ENCODE measurements at regions not wholly inside any gene's neighbourhood (a gene's known extent, or its start where the extent isn't known, plus 50 kb on each side); places are given as distances from the start of the nearest gene placed in this dataset.
"Not testable (repeated sequence)": the region's sequence is repeated elsewhere in the genome, so short reads cannot be mapped to it uniquely, and the experiment has no call there.

- intact Hi-C loops (cut with DNase I; ENCODE audit: low total_unique reads) = no loop called here
- H3K9me3 ChIP-seq = peaks cover 0 to 57% (median 31%) of the 10 kb centered on the region in 4 donors
- no peaks in the 10 kb centered on the region for H3K4me1 ChIP-seq
- 47 to 83% (median 70%) methylated on average over 1 to 4 of the region's 4 CpGs for WGBS, 5 donors
- no peak for DNase-seq
- H3K36me3 ChIP-seq = no peaks in the 10 kb centered on the region
- no peak overlapping the region for H3K27ac ChIP-seq
- TF ChIP-seq, protein P1, sequence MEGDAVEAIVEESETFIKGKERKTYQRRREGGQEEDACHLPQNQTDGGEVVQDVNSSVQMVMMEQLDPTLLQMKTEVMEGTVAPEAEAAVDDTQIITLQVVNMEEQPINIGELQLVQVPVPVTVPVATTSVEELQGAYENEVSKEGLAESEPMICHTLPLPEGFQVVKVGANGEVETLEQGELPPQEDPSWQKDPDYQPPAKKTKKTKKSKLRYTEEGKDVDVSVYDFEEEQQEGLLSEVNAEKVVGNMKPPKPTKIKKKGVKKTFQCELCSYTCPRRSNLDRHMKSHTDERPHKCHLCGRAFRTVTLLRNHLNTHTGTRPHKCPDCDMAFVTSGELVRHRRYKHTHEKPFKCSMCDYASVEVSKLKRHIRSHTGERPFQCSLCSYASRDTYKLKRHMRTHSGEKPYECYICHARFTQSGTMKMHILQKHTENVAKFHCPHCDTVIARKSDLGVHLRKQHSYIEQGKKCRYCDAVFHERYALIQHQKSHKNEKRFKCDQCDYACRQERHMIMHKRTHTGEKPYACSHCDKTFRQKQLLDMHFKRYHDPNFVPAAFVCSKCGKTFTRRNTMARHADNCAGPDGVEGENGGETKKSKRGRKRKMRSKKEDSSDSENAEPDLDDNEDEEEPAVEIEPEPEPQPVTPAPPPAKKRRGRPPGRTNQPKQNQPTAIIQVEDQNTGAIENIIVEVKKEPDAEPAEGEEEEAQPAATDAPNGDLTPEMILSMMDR (IDR thresholded peaks at IDR 0.05) = no peak
- TF ChIP-seq POLR2A (IDR thresholded peaks at IDR 0.05) (no peak), EP300 (IDR thresholded peaks at IDR 0.05) (no peak), POLR2AphosphoS5 (IDR thresholded peaks at IDR 0.05) (no peak)
- no peak overlapping the region for H3K4me3 ChIP-seq
- H3K27me3 ChIP-seq = no peaks in the 10 kb centered on the region
Measured at GRCh38 chr17:22270381-22270780, 578.1 kb downstream of the KCNJ18 start.

GRCh38 chr17:22270809-22271208 lies 578.5 kb downstream of the KCNJ18 start:
- H3K36me3 ChIP-seq; H3K4me3 ChIP-seq; H3K4me1 ChIP-seq; H3K27ac ChIP-seq; intact Hi-C loops (cut with DNase I; ENCODE audit: low total_unique reads); H3K27me3 ChIP-seq: not testable (repeated sequence)
- DNase-seq = peak in 1 of 2 donors; percentile 22
- WGBS, 5 donors = 67 to 79% (median 67%) methylated on average over 1 of the region's 1 CpG
- H3K9me3 ChIP-seq = peaks cover 0 to 53% (median 27%) of the 10 kb centered on the region in 4 donors

DNA sequence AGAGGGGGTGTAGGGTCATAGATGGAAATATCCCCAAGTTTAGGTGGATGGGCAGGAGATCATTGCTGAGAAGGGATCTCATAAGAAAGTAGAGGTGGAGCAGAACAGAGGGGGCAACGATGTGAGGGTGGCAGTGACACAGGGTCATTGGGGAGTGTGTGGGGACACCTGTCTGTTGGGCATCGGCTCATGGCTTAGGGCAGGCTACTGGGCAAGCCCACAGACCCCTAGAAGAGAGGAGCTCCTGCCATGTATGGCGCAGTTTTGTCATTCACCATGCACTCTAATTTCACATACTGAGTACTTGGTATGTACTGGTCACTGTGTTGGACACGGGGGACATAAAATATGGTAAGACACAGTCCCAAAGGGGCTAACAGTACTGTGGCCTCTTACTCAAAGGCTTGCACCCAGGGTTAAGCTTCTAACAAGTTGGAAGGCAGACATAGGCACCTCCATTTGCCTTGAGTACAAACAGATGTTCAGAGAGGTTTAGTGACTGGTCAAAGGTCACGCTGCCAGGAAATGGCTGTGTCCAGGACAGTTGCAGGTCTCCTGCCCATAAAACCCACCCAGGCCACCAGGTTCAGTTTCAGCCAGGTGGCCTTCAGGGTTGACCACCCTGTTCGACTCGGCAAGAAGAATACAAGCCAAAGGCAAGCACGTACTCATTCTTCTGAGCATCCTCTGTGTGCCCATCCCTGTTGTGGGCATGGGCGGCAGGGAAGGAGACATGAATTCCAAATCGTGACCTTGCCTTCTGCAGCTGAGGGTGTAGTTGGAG lies 580.2 kb downstream of the KCNJ18 start:
- Histone ChIP-seq H3K4me1 (no peaks in the 10 kb centered on the region), H3K9me3 (peaks cover 0 to 46% (median 19%) of the 10 kb centered on the region in 4 donors), H3K4me3 (no peak overlapping the region), H3K27me3 (no peaks in the 10 kb centered on the region), H3K27ac (no peak overlapping the region), H3K36me3 (no peaks in the 10 kb centered on the region)
- DNase-seq = no peak
- WGBS, 5 donors = 61 to 71% (median 67%) methylated on average over 9 to 10 of the region's 10 CpGs
- TF ChIP-seq POLR2A (IDR thresholded peaks at IDR 0.05) (no peak), EP300 (IDR thresholded peaks at IDR 0.05) (no peak)
- TF ChIP-seq, protein P1 (IDR thresholded peaks at IDR 0.05) = no peak
- intact Hi-C loops (cut with DNase I; ENCODE audit: low total_unique reads) = no loop called here

DNA sequence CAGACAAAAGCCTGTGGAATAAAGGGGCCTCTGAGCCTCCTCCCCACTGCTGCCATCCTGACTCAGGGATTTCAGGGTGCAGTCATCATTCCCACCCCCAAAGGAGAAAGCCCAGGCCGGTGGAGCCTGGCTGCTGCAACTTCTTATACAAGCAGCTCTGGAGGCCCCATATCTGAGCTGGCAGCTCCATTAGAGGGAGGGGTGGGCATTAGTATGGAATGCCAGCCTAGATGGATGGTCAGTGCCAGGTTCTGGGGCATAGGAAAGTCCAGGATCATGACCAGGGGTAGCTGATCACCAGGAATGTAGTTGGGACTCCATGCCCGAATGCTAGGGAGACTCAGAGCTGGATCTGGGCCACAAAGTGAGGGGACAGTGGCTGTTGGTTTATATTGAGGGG lies 581.0 kb downstream of the KCNJ18 start:
- no peak for DNase-seq
- Histone ChIP-seq H3K27me3 (no peaks in the 10 kb centered on the region), H3K9me3 (peaks cover 0 to 46% (median 20%) of the 10 kb centered on the region in 4 donors), H3K4me1 (no peaks in the 10 kb centered on the region), H3K4me3 (no peak overlapping the region), H3K36me3 (no peaks in the 10 kb centered on the region), H3K27ac (no peak overlapping the region)
- intact Hi-C loops (cut with DNase I; ENCODE audit: low total_unique reads) = no loop called here
- no peak for TF ChIP-seq POLR2AphosphoS5 (IDR thresholded peaks at IDR 0.05)
- TF ChIP-seq EP300 (IDR thresholded peaks at IDR 0.05) = no peak
- TF ChIP-seq, protein P1 (IDR thresholded peaks at IDR 0.05) = no peak
- TF ChIP-seq POLR2A (IDR thresholded peaks at IDR 0.05) = no peak
- WGBS, 5 donors = 58 to 74% (median 65%) methylated on average over 2 of the region's 2 CpGs

GRCh38 chr17:22277595-22277994 lies 585.3 kb downstream of the KCNJ18 start:
- Histone ChIP-seq H3K27ac (no peak overlapping the region), H3K27me3 (no peaks in the 10 kb centered on the region), H3K36me3 (no peaks in the 10 kb centered on the region), H3K4me1 (no peaks in the 10 kb centered on the region), H3K9me3 (peaks cover 0 to 22% (median 15%) of the 10 kb centered on the region in 4 donors), H3K4me3 (no peak overlapping the region)
- TF ChIP-seq POLR2A (IDR thresholded peaks at IDR 0.05) (no peak), EP300 (IDR thresholded peaks at IDR 0.05) (no peak), POLR2AphosphoS5 (IDR thresholded peaks at IDR 0.05) (no peak)
- TF ChIP-seq, protein P1 (IDR thresholded peaks at IDR 0.05) = no peak
- peak in 1 of 2 donors; percentile 8 for DNase-seq
- intact Hi-C loops (cut with DNase I; ENCODE audit: low total_unique reads) = no loop called here
- WGBS, 5 donors = 47 to 83% (median 58%) methylated on average over 1 to 3 of the region's 3 CpGs
